GM19438 (cell line): ENCODE measurements at regions not wholly inside any gene's neighbourhood (a gene's known extent, or its start where the extent isn't known, plus 50 kb on each side); places are given as distances from the start of the nearest gene placed in this dataset.

Experiments used
- ATAC-seq: cut with Tn5 transposase; IDR thresholded peaks from one replicate; pipeline ENCODE4 v1.9.1; 2021; ENCODE audit warnings: low read depth; ENCODE audit not compliant: unreplicated experiment

DNA sequence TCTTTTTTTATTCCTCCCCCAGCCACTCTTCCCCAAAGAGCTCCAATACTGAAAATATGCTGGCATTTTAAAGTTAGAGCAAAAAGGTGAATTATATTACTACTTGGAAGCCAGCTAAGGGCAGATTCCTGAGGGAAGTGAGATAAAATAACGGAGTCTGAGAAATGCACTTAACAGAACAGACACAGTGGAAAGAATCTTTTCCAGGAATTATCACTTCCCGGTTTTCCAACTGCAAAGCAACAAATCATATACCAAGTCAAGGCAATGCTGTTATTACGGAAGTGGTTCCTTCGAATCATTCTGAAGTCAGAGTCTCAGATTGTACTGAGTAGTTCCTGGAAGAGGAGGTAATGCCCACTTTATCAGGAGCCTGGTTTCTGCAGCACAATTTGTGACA is 435.0 kb upstream of the SPRED2 start:
- ATAC-seq = no peak

DNA sequence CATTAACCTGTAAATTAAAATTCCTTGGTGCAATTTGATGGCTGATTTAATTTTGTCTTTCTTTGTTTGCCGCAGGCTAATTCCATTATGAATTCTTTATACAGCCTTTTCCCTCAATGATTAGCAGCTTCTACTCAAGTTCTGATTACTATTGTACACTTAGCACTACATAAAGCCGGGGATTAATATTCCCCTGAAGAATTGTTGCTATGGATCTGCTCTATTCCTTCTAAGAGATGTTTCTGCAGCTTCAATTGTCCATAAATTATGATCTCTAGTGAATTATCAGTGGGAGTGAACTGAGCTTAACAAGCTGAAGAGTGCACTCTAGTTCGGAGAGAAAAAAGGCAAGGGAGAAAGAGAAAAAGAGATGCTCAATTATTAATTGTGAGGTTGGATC is 433.7 kb upstream of the SPRED2 start:
- no peak for ATAC-seq

DNA sequence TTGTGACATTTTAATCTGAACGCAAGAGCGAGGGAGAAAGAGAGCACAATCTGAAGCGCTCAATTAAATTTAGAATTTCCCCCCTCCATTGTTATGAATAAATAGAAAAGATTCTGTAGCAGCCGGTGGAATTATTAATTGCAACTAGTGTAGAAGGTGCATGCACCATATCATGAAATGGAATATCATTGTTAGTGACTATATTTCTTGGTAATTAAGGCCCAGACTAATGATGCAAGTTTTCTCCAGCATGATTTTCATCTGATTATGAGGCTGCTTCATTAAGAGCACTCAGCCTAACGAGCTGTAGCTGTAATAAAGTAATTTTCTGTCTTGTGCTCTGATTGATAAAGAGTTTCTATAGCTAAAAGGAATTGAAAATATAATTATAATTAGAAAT is 432.2 kb upstream of the SPRED2 start:
- ATAC-seq = no peak

DNA sequence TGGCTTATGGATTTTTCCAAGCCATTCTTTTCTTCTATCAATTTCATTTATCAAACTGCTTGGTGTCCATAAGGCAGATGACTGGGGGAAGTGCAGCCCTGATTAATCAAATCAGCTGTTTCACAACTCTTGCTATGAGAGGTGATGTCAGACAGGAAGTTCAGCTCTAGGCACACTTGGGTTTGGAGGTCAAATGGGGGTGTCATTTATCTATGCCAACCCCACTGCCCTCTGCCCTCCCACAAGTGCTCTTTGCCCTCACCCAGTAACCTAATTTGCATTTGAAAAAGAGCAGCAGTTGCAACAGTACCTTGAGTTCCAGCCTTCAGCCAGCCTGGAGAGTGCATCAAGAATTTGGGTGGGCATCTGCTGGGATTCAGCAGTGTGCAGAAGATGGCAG is 431.3 kb upstream of the SPRED2 start:
- ATAC-seq = no peak

DNA sequence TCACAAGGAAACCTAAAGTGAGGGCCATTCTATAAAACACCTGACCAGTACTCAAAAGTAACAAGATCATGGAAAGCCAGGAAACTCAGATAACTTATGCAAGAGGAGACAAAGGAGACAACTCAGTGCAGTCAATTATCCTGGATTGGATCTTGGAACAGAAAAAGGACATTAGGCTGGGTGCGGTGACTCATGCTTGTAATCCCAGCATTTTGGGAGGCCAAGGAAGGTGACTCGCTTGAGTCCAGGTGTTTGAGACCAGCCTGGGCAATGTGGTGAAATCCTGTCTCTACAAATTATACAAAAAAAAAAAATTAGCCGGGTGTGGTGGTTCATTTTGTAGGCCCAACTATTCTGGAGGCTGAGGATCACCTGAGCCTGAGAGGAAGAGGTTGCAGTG is 424.5 kb upstream of the SPRED2 start:
- no peak for ATAC-seq

DNA sequence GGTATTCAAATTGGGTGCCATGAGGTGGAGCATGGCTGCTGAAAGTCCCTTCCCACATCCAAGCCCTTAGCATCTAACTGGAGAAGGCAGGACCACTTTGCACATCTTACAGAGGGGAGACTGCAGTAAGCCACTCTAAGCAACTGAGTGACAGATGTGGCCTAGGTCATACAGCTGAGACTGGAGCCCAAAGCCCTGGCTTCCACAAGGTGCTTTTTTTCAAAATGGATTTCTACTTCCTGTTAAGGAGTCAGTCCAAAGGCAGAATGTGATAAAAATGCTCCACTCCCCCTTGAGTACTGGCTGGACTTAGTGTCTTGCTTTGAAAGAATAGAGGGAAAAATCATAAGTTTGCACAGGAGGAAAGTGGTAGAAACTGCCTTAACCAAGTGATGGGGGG is 424.0 kb upstream of the SPRED2 start:
- no peak for ATAC-seq

DNA sequence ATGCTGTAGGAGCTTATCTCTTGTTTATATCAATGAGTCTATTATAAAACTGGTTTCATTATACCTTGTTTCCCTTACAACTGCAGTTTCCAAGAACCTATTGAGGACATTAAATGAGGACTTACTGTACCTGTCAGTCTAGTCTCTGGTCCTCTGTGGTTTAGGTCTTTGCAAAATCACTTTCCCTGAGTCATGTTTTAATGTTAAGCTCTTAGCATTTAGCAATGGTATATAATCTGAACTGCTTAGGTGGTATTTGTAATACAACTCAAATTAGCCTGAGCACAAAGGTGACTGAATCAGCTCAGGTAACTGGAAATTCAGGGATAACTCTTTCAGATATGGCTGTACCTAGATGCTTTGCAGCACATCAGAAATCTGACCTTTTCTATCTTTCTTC is 418.3 kb upstream of the SPRED2 start:
- ATAC-seq = no peak

DNA sequence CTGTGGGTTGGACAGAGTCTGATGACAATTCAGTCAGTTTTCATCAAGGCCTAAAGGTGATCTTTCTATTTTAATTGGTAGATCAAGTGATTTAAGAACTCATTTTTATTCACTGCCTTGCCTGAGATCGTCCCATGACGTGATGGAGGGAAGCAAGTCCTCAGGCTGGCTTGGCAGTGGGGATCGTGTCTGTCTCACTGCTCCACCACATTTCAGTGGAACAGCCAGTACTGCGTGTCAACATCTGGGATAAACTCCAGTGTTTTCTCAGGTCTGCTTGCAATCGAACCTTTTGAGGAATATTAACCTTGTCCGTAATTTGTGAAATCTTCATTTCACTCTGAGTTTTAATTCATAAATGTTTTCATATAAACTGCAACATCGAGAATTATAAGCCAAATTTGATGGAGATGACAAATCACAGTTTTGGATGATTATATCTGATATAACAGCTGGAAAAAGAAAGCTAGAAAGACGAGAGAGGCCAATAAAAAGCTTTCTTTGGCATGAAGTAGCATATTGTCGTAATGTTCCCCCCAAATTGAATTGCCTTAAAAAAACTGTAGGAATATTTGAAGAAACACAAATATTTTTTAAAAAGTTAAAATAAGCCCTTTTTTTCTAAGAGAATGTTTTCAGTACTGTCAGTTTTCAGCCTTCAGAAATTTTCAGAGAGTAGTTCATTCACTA is 414.7 kb upstream of the SPRED2 start:
- no peak for ATAC-seq

DNA sequence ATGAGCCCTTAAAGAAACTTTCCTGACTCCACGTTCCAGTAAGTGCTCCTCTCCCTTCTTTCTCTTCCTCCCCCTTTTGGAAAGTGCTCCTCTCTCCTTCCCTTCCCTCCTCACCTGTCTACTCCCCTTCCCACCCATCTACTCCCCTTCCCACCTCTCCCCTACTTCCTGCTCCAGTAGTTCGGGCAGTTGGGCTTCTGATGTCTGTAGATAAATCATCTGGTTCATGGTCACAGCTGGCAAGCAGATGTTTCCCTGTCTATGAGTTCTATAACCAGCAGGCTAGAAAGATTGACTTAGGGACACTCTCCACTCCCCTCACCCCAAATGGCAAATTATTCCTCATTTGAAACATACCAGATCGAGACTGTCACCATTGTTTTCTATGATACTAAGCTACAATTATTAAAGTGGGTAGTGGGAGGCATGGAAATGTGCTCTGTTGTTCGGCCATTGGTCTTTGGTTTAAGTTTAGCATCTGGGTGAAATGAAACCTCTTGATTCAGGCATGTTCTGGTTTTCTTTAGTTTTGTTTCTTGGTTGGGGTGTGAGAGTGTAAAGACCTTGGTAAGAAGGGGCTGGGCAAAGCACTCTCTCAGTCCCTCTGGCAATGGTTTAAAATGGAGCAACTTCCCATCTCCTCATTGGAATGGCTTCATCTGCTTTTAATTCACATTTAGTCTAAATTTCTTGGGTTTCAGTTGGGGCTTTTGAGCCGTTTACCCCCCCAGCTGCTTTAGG is 413.2 kb upstream of the SPRED2 start:
- no peak for ATAC-seq

DNA sequence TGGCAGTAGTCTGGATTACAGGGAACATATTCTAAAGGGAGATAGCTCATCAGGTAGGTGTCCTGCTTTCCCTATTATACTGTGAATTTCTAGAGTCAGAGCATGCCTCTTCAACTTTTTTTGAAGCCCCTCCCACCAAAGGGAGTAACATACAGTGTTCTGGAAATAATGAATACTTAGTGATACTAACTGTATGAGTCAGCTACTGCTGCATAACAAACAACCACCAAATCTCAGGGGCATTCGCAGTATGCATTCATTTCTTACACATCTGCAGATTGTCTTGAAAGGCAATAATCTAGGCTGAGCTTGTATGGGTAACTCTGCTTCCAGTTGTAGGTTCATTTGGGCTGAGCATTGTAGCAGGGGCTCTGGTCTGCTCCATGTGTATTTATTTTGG is 409.7 kb upstream of the SPRED2 start:
- ATAC-seq = no peak

DNA sequence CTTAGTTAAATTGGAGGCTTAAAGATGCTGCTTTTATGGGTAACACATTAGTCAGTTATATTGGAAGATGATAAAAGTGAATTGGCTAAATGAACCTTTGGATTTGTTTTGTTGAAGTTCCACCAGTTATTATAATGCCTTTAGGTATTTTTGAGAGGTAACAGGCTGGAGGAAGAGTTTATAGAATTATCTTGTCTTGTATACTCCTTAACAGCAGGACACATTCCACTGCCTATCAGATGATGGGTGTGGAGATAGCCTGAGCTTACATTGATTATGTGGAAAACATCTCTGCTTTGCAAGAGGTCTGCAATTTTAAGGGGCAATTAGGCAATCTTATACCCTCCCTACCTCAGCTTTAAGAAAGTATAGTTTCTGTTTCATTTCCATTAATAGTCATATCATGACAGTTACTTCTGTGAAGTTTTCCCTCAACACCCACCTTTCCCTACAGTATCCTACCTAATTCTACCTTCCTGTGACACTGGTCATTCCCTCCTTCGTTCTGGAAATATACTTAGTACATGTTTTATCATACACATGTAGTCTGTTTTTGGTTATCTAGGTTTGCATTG is 403.7 kb upstream of the SPRED2 start:
- no peak for ATAC-seq

DNA sequence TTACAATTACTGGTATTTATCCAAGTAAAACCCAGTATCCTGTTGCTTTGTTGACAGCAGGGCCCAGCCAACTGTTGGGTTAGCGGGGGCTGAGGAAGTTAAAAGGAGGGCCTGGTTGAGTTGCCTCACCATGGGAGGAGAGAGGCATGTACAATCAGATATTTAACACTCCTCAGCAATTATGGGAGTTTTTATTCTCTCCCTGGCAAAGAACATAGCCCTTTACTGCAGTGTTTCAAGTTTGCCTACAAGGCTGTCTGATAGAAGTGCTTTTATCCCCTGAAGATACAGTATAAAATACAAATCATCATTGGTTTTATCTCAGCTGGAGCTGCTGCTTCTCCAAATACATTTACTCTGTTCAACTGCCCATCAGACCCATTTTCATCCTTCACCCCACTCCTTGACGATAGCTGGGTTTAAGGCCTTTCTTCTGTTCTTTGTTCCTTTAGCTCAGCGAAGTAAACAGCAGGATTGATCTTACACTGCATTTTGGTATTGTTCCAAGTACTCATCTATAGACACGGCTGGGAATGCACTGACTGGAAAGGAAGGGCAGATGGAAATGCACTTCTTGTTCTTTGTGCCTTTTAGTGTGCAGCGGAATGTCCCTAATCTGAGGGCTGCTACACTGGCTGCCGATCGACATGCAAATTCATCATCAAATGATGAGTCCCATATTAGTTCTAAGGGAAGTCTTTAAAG is 402.5 kb upstream of the SPRED2 start:
- no peak for ATAC-seq

DNA sequence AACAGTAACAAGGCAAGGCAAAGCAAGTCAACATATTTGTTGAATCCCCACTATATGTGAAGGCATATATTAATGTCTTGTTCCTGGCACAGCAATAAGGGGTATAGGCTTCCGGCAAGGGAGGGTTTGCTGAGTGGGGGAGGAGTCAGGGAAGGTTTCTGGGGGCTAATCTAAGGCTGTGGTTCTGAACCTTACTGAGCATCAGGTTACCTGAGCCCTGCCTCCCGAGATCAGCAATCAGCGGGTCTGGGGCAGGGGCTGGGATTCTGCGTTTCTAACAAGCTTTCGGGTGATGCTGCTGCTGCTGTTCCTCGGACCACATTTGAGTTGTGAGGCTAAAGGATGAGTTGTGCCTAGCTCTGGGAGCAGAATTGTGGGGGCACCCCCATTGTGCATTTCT is 401.7 kb upstream of the SPRED2 start:
- no peak for ATAC-seq

DNA sequence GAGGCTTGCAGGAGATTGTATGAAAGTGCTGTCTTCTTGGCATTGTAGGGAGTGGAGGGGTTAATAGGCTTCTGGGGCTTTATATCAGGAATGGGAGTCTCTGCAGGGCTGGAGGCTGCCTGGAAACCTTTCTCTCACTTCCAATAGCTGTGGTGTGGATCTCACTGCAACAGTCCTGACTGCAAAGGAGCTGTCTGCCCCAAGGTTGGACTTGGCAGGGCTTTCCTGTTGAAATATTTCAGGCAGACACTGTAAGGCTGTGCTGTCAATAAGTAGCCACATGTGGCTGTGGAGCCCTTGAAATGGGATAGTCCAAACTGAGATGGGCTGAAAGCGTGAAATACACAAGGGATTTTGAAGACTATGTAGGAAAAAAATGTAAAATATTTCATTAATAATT is 399.1 kb upstream of the SPRED2 start:
- ATAC-seq = no peak

DNA sequence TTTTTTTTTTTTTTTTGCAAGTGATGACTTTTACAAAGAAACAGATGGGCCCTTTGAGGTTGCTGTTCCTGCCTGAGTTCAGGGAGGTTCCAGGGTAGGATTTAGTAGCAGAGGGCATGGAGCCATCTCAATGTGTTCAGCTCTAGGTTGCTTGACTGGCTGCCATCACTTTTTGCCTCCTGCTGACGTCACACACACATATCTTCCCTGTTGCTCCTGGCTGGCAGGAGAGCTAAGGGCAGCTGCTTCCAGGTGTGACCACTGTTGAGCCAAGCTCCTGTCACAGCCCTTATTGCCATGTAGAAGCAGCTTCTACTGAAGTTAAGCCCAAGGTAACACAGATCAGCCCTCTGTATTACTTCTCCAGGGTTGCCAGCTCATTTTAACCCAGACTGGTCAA is 394.2 kb upstream of the SPRED2 start:
- no peak for ATAC-seq

DNA sequence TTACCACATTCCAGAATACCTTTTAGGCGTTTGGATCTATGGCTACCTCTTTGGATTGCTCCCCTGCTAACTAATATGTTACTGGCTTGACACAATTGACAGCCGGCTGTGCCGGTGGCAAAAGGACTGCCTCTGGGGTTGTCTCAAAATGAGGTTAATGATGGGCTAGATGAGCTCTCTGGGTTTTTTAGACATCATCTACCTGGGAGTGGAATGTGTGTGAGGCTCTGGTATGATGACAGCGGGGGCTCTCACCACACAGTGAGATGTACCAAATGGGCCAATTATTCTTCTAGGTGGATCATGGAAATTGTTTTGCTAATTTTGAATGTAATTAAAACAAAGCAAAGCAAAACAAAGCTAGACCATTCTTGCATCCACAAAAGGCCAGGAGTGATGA is 391.1 kb upstream of the SPRED2 start:
- ATAC-seq = no peak

DNA sequence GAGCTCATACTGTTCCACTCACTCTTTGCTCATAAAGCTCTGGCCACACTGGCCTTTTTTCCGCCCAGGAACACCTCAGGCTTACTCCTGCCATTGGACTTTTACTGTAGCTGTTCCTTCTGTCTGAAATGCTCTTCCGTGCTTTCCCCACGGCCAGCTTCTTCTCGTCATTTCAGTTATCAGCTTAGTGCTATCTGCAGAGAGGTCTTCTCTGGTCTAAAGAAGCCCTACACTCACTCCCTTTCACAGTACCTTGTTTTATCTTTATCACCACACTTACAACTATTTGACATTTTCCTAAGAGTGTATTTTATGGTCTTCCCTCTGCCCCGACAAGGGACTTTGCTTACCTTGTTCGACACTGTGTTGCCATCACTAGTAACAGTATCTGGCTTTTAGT is 388.1 kb upstream of the SPRED2 start:
- ATAC-seq = no peak

DNA sequence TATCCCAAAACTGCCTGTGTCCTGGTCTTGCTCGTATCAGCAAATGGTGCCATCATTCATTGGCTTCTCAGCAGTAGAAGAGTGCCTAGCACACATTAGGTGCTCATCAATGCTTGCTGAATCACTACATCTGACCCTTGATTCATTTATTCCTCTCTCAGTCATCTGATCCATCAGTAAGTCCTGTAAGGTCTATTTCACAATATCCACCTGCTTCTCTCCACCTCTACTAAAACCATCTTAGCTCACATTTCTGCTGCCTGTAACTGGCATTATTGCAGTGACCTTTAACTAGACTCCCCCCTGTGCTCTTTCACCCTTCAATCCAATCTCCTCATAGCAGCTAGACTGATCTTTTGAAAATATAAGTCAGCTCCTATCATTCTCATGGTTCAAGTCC is 387.6 kb upstream of the SPRED2 start:
- ATAC-seq = no peak

DNA sequence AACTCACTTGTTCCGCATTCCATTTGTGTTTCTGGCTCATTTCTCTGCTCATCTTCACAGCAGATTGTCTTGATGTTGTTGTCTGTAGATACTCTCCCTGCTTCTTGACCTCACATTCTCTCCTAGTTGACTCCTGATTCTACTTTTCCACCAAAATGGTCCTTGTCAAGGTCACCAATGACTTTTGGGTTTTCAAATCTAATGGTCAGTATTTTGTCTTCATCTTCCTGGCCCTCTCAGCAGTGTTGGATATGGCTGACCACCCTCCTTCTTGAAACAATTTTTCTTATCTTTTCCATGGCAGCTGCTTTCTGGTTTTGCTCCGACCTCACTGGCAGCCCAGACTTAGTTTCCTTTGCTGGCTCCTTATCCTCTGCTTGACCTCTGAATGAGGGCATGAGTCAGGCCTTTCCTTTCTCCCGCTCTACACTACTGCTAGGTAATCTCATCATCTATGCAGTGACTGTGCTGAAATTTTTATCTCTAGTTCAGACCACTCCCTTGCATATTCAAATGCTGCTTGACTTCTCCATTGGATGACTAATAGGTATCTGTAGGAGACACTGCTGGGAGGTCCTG is 386.6 kb upstream of the SPRED2 start:
- no peak for ATAC-seq

DNA sequence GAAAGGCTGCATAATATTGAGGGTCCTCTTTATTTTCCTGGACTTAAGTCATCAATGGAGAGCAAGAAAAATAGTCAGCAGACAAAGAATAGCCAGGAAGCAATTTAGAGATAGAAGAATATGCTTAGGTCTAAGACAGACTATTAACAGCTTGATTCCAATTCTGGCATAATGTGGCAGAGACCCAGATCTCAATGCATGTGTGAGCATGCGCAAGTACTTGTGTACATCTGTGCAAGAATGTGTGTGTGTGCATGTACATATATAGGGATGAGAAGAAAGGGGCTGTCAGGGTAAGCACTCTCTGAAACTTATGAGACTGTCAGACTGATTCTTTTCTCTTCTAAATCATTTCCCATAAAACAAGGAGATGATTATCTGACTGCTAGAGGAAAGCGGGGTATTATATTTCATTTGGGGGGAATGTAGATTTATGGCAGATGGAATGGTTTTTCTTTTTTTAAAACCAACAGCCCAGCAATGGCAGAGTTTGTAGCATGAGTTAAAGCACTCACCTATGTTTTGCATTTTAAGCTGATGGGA is 381.3 kb upstream of the SPRED2 start:
- no peak for ATAC-seq

DNA sequence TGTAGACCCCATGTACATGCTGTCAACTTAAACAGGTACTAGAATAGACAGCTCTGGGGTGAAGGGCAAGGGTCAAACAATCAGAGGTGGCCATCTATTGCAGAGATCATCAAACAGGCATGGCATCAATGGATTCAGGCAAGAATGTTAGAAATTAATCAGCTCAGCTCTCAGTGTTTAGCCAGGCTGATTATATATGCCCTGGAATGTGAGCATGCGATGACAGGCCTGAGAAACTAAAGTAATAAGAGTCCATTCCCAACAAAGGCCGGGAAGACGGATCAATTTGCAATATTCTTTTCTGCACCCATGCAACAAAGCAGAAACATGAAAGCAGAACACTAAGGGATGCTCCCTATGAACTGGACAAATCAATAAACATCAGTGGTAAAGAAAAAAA is 380.5 kb upstream of the SPRED2 start:
- ATAC-seq = no peak
